GM10266 (cell line): ENCODE measurements at regions not wholly inside any gene's neighbourhood (a gene's known extent, or its start where the extent isn't known, plus 50 kb on each side); places are given as distances from the start of the nearest gene placed in this dataset.

ENCODE experiments used
- DNase-seq: peaks from one replicate; pipeline ENCODE4 v3.0.0; 2012; ENCODE audit errors: extremely low spot score
- TF ChIP-seq, protein P1 (sequence below): IDR thresholded peaks from 2 replicates; pipeline ENCODE4 v1.5.1; 2012; ENCODE audit warnings: mild to moderate bottlenecking, low read depth; ENCODE audit not compliant: control insufficient read depth, insufficient read depth; ENCODE audit errors: missing control alignments

DNA sequence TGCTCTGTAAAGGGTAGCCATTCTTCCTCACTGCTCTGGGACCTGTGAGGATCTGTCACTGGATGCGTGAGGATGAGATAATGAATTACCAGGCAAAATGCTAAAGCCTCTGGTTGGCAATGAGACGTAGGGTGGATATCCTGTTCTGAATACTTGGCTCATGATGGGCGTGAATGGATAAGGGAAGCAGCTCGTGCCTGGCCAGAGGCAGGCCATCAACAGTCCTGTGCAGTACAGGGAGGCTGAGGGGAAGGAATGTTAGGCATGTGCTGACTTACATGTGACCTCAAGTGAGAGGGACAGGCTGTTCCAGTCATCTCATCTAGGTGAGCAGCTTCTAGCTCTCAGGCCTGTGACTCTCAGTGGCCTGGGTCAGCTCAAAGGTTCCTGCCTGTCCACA, 172.8 kb downstream of the CARTPT start:
- no peak for DNase-seq
- TF ChIP-seq, protein P1, sequence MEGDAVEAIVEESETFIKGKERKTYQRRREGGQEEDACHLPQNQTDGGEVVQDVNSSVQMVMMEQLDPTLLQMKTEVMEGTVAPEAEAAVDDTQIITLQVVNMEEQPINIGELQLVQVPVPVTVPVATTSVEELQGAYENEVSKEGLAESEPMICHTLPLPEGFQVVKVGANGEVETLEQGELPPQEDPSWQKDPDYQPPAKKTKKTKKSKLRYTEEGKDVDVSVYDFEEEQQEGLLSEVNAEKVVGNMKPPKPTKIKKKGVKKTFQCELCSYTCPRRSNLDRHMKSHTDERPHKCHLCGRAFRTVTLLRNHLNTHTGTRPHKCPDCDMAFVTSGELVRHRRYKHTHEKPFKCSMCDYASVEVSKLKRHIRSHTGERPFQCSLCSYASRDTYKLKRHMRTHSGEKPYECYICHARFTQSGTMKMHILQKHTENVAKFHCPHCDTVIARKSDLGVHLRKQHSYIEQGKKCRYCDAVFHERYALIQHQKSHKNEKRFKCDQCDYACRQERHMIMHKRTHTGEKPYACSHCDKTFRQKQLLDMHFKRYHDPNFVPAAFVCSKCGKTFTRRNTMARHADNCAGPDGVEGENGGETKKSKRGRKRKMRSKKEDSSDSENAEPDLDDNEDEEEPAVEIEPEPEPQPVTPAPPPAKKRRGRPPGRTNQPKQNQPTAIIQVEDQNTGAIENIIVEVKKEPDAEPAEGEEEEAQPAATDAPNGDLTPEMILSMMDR: no peak

- DNase-seq: no peak
These were observed 173.7 kb downstream of the CARTPT start for GRCh38 chr5:71892641-71893365.

GRCh38 chr5:71893451-71893850, 174.4 kb downstream of the CARTPT start:
- TF ChIP-seq, protein P1: no peak
- DNase-seq: no peak

More at GRCh38 chr5:71892641-71893365, 173.7 kb downstream of the CARTPT start:
- TF ChIP-seq, protein P1: no peak

- TF ChIP-seq, protein P1: no peak
- DNase-seq: no peak
These were observed 175.0 kb downstream of the CARTPT start for GRCh38 chr5:71894091-71894490.

- TF ChIP-seq, protein P1: no peak
- no peak for DNase-seq
These were observed 176.5 kb downstream of the CARTPT start for GRCh38 chr5:71895546-71895945.

GRCh38 chr5:71899865-71900342, 180.8 kb downstream of the CARTPT start:
- DNase-seq: no peak
- TF ChIP-seq, protein P1: no peak

GRCh38 chr5:71903808-71904207, 184.7 kb downstream of the CARTPT start:
- no peak for DNase-seq

More at GRCh38 chr5:71903808-71904207, 184.7 kb downstream of the CARTPT start:
- TF ChIP-seq, protein P1: no peak
